H1 (cell line): ENCODE measurements at regions not wholly inside any gene's neighbourhood (a gene's known extent, or its start where the extent isn't known, plus 50 kb on each side); places are given as distances from the start of the nearest gene placed in this dataset.

Source experiments
- CTCF ChIA-PET: fragments of 300-600 bp; sonication (Branson Sonifier 250); formaldehyde crosslinking; loops from one replicate; lab custom pipeline; 2021; ENCODE audit not compliant: partially characterized antibody; lab: Charles Lee
- POLR2A ChIA-PET: fragments of 300-600 bp; sonication (Branson Sonifier 250); formaldehyde crosslinking; loops from one replicate; lab custom pipeline; 2021; ENCODE audit warnings: inconsistent platforms; ENCODE audit not compliant: partially characterized antibody; lab: Charles Lee
- DNase-seq, 2 experiments: peaks; one replicate each; pipeline versions ENCODE4 v3.0.0 to v3.0.0-alpha.2; 2010 to 2022; ENCODE audit warnings: low spot score in 2 of 2, low read depth in 1 of 2, mixed read lengths in 1 of 2
- FAIRE-seq: peaks from 2 replicates; lab custom pipeline; 2011; peaks lifted over from hg19 to GRCh38; lab: Jason Lieb, UNC
- H2AFZ ChIP-seq: 2 replicates; pipeline ENCODE4 v1.8.1; 2012; ENCODE audit warnings: low read length, inconsistent platforms
- H2AK5ac ChIP-seq: 2 replicates; pipeline ENCODE4 v1.6.1; 2013; ENCODE audit warnings: low read depth, low read length
- H2BK120ac ChIP-seq: replicated peaks from 2 replicates; pipeline ENCODE3; 2013; ENCODE audit warnings: low read depth, low read length, inconsistent platforms
- H2BK12ac ChIP-seq: 2 replicates; pipeline ENCODE4 v1.6.1; 2013; ENCODE audit warnings: low read depth, low read length
- H2BK15ac ChIP-seq: 2 replicates; pipeline ENCODE4 v1.6.1; 2013; ENCODE audit warnings: low read length
- H2BK20ac ChIP-seq: 2 replicates; pipeline ENCODE4 v1.6.1; 2013; ENCODE audit warnings: low read length
- H2BK5ac ChIP-seq: 2 replicates; pipeline ENCODE4 v1.6.1; 2013; ENCODE audit warnings: low read depth, low read length
- H3K14ac ChIP-seq: 2 replicates; pipeline ENCODE4 v1.6.1; 2013; ENCODE audit warnings: inconsistent platforms; ENCODE audit not compliant: insufficient read length
- H3K18ac ChIP-seq: 2 replicates; pipeline ENCODE4 v1.6.1; 2013; ENCODE audit warnings: low read length; ENCODE audit errors: extremely low read depth
- H3K23ac ChIP-seq: 2 replicates; pipeline ENCODE4 v1.6.1; 2013; ENCODE audit warnings: inconsistent platforms; ENCODE audit not compliant: insufficient read length
- H3K23me2 ChIP-seq: 2 replicates; pipeline ENCODE4 v1.6.1; 2013; ENCODE audit warnings: low read depth, low read length
- H3K27ac ChIP-seq: 2 replicates; pipeline ENCODE4 v1.6.1; 2011; ENCODE audit warnings: low read depth, low read length, inconsistent platforms
- H3K27me3 ChIP-seq, 4 experiments: replicated peaks in 1 of 4; 1 replicate in 1 of 4; 2 replicates in 3 of 4; pipeline versions ENCODE4 v1.6.1 to v1.8.1; 2011 to 2013; ENCODE audit warnings: low read length in 3 of 4, mild to moderate bottlenecking in 3 of 4, inconsistent platforms in 2 of 4, mixed read lengths in 2 of 4, moderate library complexity in 1 of 4; ENCODE audit not compliant: control insufficient read depth in 3 of 4, insufficient read depth in 3 of 4; ENCODE audit errors: extremely low read depth in 1 of 4
- H3K36me3 ChIP-seq, 4 experiments: 2 replicates each; pipeline versions ENCODE4 v1.6.1 to v1.8.1; 2011 to 2013; ENCODE audit warnings: mild to moderate bottlenecking in 4 of 4, low read length in 3 of 4, moderate library complexity in 2 of 4, control low read depth in 1 of 4, inconsistent platforms in 1 of 4; ENCODE audit not compliant: insufficient read depth in 4 of 4, control insufficient read depth in 2 of 4
- H3K4ac ChIP-seq: replicated peaks from 2 replicates; pipeline ENCODE3; 2013; ENCODE audit warnings: low read length, low read depth, mixed read lengths, inconsistent platforms; ENCODE audit not compliant: insufficient read length
- H3K4me1 ChIP-seq, 4 experiments: replicated peaks in 1 of 4; 1 replicate in 1 of 4; 2 replicates in 3 of 4; pipeline versions ENCODE4 v1.6.1 to v1.8.1; 2011 to 2013; ENCODE audit warnings: low read length in 3 of 4, inconsistent platforms in 2 of 4, mixed read lengths in 1 of 4; ENCODE audit not compliant: insufficient read depth in 4 of 4, control insufficient read depth in 3 of 4
- H3K4me2 ChIP-seq, 2 experiments: 2 replicates each; pipeline versions ENCODE4 v1.6.1 to v1.8.1; 2011 to 2013; ENCODE audit warnings: low read depth in 2 of 2, low read length in 2 of 2, control low read depth in 1 of 2, inconsistent platforms in 1 of 2, mild to moderate bottlenecking in 1 of 2; ENCODE audit not compliant: insufficient read depth in 1 of 2
- H3K4me3 ChIP-seq, 4 experiments: fragments of 200-600, 300-600 bp in 1 of 4; sonication (generic), shearing (Covaris generic), sonication (Bioruptor Twin) in 1 of 4; 2 replicates each; pipeline versions ENCODE4 v1.5.1 to v1.8.1; 2011 to 2016; ENCODE audit warnings: low read length in 4 of 4, low read depth in 3 of 4, control low read depth in 2 of 4, inconsistent platforms in 2 of 4, mild to moderate bottlenecking in 2 of 4, mixed read lengths in 1 of 4, moderate library complexity in 1 of 4; ENCODE audit not compliant: insufficient read depth in 2 of 4; ENCODE audit errors: extremely low read depth in 1 of 4
- H3K56ac ChIP-seq: replicated peaks from 2 replicates; pipeline ENCODE3; 2013; ENCODE audit warnings: low read depth, mild to moderate bottlenecking, mixed read lengths, low read length, inconsistent platforms; ENCODE audit not compliant: insufficient read length
- H3K79me1 ChIP-seq: 2 replicates; pipeline ENCODE4 v1.6.1; 2013; ENCODE audit warnings: low read depth, low read length, control low read depth
- H3K79me2 ChIP-seq, 2 experiments: 2 replicates each; pipeline versions ENCODE4 v1.6.1 to v1.8.1; 2012 to 2013; ENCODE audit warnings: low read length in 2 of 2, mild to moderate bottlenecking in 2 of 2, inconsistent platforms in 1 of 2; ENCODE audit not compliant: insufficient read depth in 2 of 2, control insufficient read depth in 1 of 2
- H3K9ac ChIP-seq, 4 experiments: replicated peaks in 1 of 4; 1 replicate in 1 of 4; 2 replicates in 3 of 4; pipeline versions ENCODE4 v1.6.1 to v1.8.1; 2011 to 2013; ENCODE audit warnings: low read depth in 3 of 4, low read length in 3 of 4, control low read depth in 2 of 4, mild to moderate bottlenecking in 2 of 4, moderate library complexity in 2 of 4, inconsistent platforms in 1 of 4; ENCODE audit errors: extremely low read depth in 1 of 4
- H3K9me3 ChIP-seq, 2 experiments: 2 replicates each; pipeline versions ENCODE4 v1.6.1 to v1.8.1; 2012 to 2013; ENCODE audit warnings: mild to moderate bottlenecking in 2 of 2, moderate library complexity in 2 of 2, control low read depth in 1 of 2, inconsistent platforms in 1 of 2, low read depth in 1 of 2, low read length in 1 of 2, mixed read lengths in 1 of 2; ENCODE audit not compliant: insufficient read depth in 2 of 2
- H4K20me1 ChIP-seq, 2 experiments: replicated peaks in 1 of 2; 2 replicates each; pipeline versions ENCODE3 to v1.8.1; 2011 to 2013; ENCODE audit warnings: inconsistent platforms in 2 of 2, low read length in 2 of 2, mild to moderate bottlenecking in 1 of 2; ENCODE audit not compliant: insufficient read depth in 2 of 2, control insufficient read depth in 1 of 2
- H4K5ac ChIP-seq: 2 replicates; pipeline ENCODE4 v1.6.1; 2013; ENCODE audit warnings: low read length, low read depth, mixed read lengths, inconsistent platforms; ENCODE audit not compliant: insufficient read length
- H4K8ac ChIP-seq: 2 replicates; pipeline ENCODE4 v1.8.0; 2013; ENCODE audit warnings: mild to moderate bottlenecking, moderate library complexity, low read length, inconsistent platforms; ENCODE audit not compliant: insufficient read depth; ENCODE audit errors: extremely low read depth
- H4K91ac ChIP-seq: replicated peaks from 2 replicates; pipeline ENCODE3; 2013; ENCODE audit warnings: low read length, mixed read lengths, inconsistent platforms; ENCODE audit not compliant: insufficient read length
- ZNF274 ChIP-seq: IDR thresholded peaks from 2 replicates; pipeline ENCODE4 v1.7.0; 2012; ENCODE audit warnings: low read length, borderline replicate concordance; ENCODE audit errors: extremely low read depth
- WGBS, 2 experiments: shearing (Covaris generic) in 1 of 2; methylation state at CpG; one replicate each; pipeline versions ENCODE4 v1.1.6 to v1.1.7; 2013 to 2015; ENCODE audit warnings: low lambda C conversion rate in 2 of 2, mixed read lengths in 2 of 2, inconsistent platforms in 1 of 2, low coverage in 1 of 2, missing lambda C conversion rate in 1 of 2; ENCODE audit not compliant: insufficient replicate concordance in 2 of 2, insufficient coverage in 1 of 2, insufficient read length in 1 of 2; ENCODE audit errors: extremely low coverage in 1 of 2, missing lambda C conversion rate in 1 of 2; 5-methylcytosine and 5-hydroxymethylcytosine counted together
- TF ChIP-seq, protein P1 (sequence below): IDR thresholded peaks from 2 replicates; pipeline ENCODE4 v1.6.1; 2012; ENCODE audit warnings: low read length, inconsistent platforms

DNA sequence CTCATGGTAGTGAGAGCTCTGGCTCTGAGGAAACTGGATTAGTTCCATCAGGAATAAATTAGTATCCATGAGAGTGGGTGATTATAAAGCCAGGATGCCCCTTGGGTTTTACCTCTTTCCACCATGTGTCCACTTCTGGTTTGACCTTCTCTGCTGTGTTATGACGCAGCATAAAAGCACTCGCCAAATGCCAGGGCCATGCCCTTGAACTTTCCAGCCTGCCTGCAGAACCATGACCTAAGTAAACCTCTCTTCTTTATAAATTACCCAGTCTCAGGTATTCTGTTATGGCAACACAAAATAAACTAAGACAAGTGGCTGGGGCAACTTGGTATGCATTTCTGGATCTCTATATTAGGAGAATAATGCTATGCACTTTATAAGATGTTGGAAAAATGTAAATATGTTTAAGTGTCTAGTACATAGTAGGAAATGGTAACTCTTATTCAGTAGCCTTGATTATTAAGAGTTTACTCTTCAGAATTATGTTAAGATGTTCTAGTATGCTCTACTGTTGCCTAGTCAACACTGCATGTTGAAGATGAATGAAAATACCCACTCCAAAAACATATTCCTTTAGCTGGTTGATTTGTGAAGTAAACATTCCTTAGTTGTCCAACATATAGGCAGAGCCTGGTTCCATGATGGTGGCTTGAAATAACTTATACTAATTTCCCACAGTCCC is 455.6 kb upstream of the TMPO start:
- Histone ChIP-seq H2BK20ac (no peak overlapping the region), H2BK5ac (no peak overlapping the region), H4K91ac (no peak overlapping the region), H2BK12ac (no peak overlapping the region), H2AFZ (no peak overlapping the region), H3K79me2 (no peaks in the 10 kb centered on the region), H3K23me2 (no peaks in the 10 kb centered on the region), H3K4me1 (no peaks in the 10 kb centered on the region), H2BK15ac (no peak overlapping the region), H3K4me2 (no peak overlapping the region), H4K20me1 (no peaks in the 10 kb centered on the region), H3K23ac (no peak overlapping the region), H3K4me3 (no peak overlapping the region), H3K4ac (no peak overlapping the region), H4K5ac (no peak overlapping the region), H2AK5ac (no peak overlapping the region), H3K9ac (no peak overlapping the region), H4K8ac (no peak overlapping the region), H3K18ac (no peak overlapping the region), H3K56ac (no peak overlapping the region), H3K27ac (no peak overlapping the region), H3K79me1 (no peaks in the 10 kb centered on the region; the same call in 1 of the 2 replicates), H3K14ac (no peak overlapping the region), H3K27me3 (no peaks in the 10 kb centered on the region), H3K9me3 (no peaks in the 10 kb centered on the region), H3K36me3 (no peaks in the 10 kb centered on the region), H2BK120ac (no peak overlapping the region)
- no peak for DNase-seq
- 75% methylated on average over 2 of the region's 2 CpGs; no CpG with 5 or more reads in 1 of the 2 experiments for WGBS, 2 experiments
- CTCF ChIA-PET = interaction anchor here (1.3 kb wide), 1 partner anchor 7 kb away, joined by 3 read pairs; no protein-coding TSS in a partner anchor
- no peak for FAIRE-seq
- POLR2A ChIA-PET = no interaction called here
- no peak for TF ChIP-seq ZNF274
- TF ChIP-seq, protein P1, sequence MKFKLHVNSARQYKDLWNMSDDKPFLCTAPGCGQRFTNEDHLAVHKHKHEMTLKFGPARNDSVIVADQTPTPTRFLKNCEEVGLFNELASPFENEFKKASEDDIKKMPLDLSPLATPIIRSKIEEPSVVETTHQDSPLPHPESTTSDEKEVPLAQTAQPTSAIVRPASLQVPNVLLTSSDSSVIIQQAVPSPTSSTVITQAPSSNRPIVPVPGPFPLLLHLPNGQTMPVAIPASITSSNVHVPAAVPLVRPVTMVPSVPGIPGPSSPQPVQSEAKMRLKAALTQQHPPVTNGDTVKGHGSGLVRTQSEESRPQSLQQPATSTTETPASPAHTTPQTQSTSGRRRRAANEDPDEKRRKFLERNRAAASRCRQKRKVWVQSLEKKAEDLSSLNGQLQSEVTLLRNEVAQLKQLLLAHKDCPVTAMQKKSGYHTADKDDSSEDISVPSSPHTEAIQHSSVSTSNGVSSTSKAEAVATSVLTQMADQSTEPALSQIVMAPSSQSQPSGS = no peak
